ENCODE measurements at regions not wholly inside any gene's neighbourhood (a gene's known extent, or its start where the extent isn't known, plus 50 kb on each side); places are given as distances from the start of the nearest gene placed in this dataset.

DNA sequence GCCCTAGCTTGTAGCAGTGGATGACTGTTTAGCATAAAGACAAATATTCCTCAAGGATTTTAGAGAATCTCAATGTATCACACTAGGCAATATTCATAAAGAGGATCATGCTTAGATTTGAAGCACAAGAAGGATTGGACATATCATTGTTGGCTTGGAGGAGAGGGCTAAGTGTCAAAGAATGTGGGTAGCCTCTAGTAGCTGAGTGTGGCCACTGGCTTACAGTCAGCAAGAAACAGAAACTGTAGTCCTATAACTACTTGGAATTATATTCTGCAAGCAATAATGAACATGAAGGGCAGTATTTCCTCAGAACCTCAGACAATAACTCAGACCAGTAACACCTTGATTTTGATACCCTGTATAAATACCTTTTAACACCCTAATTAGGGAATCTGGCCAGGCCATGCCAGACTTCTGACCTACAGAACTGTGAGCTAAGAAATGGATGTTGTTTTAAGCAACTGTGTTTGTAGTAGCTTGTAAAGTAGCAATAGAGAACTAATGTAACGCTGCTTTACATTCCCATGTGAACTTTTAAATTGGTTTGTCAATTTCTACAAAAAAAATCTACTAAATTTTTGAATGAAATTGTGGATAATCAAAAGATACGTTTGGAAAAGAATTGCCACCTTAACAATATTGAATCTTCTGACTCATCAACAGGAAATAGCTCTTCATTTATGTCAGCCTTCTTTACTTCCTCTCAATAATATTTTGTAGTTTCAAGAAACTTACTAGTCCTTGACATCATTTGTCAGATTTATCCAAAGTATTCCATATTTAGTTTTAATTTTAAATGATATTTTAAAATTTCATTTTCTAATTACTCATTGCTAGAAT, 65.2 kb upstream of the RSPO3 start:
- FAIRE-seq (no peak), DNase-seq (ENCODE audit: insufficient read length, low spot score) (no peak)
- no peak for TF ChIP-seq CTCF (IDR thresholded peaks at IDR 0.05; ENCODE audit: insufficient read depth, missing control alignments)

GRCh38 chr6:127053875-127054235, 64.6 kb upstream of the RSPO3 start:
- no peak for TF ChIP-seq CTCF (IDR thresholded peaks at IDR 0.05; ENCODE audit: insufficient read depth, missing control alignments)
- FAIRE-seq: no peak

DNA sequence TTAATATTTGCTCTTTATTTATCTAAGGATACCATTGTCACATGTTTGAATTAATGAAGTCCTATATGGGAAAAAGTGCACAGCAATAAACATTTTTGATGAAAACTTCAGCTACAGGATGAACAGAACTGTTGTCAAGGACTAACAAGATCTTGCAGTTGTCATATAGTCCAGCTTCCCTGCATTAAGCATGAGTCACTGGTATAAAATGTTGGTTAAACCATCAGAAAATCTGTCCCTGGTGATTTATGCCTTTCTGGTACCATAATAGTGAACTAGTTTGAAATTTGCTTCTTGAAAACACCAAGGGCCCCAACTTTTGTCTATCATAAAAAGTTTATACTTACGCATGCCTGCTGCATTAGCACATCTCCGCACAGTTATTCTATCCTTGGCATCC, 60.4 kb upstream of the RSPO3 start:
- TF ChIP-seq CTCF (IDR thresholded peaks at IDR 0.05; ENCODE audit: insufficient read depth, missing control alignments): no peak
- FAIRE-seq (no peak), DNase-seq (ENCODE audit: insufficient read length, low spot score) (no peak)

More at GRCh38 chr6:127053875-127054235, 64.6 kb upstream of the RSPO3 start:
- no peak for DNase-seq (ENCODE audit: insufficient read length, low spot score)

- DNase-seq (ENCODE audit: insufficient read length, low spot score) (no peak), FAIRE-seq (no peak)
- no peak for TF ChIP-seq CTCF (IDR thresholded peaks at IDR 0.05; ENCODE audit: insufficient read depth, missing control alignments)
Measured at GRCh38 chr6:127058936-127059335, 59.5 kb upstream of the RSPO3 start.

Data from D721Med (cell line).